Glomerular endothelial cell (primary cell): ENCODE measurements at regions not wholly inside any gene's neighbourhood (a gene's known extent, or its start where the extent isn't known, plus 50 kb on each side); places are given as distances from the start of the nearest gene placed in this dataset.
"Not testable (repeated sequence)": the region's sequence is repeated elsewhere in the genome, so short reads cannot be mapped to it uniquely, and the experiment has no call there.

ENCODE experiments used
- DNase-seq: peaks from one replicate; pipeline ENCODE4 v3.0.0-alpha.2; 2011; ENCODE audit warnings: low read depth, low spot score; ENCODE audit errors: extremely low read depth

DNA sequence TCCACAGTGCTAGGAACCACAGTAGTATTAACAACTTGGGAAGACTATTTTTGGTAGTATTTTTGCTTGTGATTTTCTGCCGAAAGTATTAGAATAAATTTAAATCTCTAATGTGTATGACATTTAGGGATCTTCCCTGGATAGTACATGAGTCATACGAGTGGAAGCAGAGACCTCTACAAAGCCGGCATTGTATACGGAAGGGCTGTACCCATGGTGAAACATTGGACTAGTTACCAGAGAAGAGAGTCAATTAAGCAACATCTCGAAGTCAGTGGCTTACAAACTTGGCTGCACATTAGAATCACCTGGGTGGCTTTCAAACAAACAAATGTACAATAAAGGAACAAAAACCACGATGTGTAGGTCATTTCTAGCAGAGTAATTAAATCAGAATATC, 1131.7 kb upstream of the LRRTM1 start:
- no peak for DNase-seq

DNA sequence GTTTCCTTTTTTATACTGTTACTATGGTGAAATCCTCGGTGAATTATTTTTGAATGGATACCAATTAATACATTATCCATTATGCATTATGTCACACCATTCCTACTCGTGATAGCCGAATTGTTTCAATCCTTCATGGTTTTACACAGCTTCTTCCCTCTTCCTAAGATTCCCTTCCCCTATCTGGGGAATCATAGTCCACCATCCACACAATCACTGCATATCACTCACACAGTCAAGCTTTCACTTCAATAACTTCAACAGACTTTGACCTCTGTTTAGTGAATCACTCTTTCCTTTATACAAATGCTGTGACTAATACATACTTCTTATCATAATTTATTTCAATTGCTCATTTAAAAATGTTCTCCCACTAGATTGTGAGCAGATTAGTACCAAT, 1108.1 kb upstream of the LRRTM1 start:
- DNase-seq: no peak

- DNase-seq: no peak
Measured at GRCh38 chr2:81403508-81403907, 1099.0 kb upstream of the LRRTM1 start.

- DNase-seq: no peak
Measured at GRCh38 chr2:81396417-81397019, 1092.0 kb upstream of the LRRTM1 start.

DNA sequence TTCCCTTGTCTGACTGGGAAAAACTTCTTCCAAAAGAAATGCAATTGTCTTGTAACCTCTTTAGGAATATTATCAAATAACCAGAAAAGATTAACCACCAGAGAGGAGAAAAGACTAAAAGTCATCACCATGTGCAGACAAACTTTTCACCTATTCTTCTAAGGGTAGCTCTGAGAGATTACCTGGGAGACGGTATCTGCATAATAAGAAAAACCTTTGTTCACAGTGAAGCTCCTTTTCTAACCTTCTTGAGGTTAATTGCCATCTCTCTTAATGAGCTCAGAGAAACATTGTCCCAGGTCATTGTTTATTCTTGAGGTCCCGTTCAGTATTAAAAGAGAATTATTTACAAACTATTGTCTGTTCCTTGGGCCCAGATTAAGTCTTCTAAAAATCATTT, 1091.2 kb upstream of the LRRTM1 start:
- no peak for DNase-seq

DNA sequence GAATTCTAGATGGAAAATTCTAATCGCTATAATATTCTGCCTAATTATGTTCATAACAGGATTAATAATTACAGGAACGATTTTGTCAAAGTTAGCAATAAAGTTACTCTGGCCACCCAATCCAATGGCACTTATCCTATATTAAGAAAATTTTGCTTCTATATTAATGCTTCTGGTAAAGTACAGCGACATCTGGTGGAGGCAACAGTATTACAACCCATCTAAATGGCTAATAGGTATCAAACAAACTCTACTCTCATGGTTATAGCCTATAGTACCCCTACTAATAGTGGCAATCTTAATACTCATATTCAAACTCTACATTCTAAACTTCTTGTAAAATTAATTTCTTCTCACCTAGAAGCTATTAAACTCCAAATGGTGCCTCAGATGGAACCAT, 1084.7 kb upstream of the LRRTM1 start:
- DNase-seq: no peak

- DNase-seq: no peak
Measured at GRCh38 chr2:81363800-81364199, 1059.2 kb upstream of the LRRTM1 start.

- DNase-seq: not testable (repeated sequence)
Measured at GRCh38 chr2:81362468-81362867, 1057.9 kb upstream of the LRRTM1 start.

- no peak for DNase-seq
Measured at GRCh38 chr2:81355436-81355835, 1050.9 kb upstream of the LRRTM1 start.

- DNase-seq: no peak
Measured at GRCh38 chr2:81334046-81334445, 1029.5 kb upstream of the LRRTM1 start.

DNA sequence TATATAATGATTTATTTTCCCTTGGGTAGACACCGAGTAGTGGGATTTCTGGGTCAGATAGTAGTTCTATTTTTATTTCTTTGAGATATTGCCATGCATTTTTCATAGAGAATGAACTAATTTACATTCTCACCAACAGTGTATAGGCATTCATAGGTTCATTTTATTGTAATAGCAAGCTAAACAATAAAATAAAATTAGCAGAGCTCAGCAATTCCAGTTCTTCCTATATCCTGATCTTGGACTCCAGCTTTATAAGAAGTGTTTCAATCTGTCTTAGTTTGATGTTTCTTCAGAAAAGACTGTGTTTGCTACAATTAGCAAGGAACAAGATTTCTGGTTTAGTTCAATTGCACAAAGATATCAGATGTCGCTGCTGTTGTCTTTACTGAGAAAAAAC, 1024.4 kb upstream of the LRRTM1 start:
- no peak for DNase-seq

DNA sequence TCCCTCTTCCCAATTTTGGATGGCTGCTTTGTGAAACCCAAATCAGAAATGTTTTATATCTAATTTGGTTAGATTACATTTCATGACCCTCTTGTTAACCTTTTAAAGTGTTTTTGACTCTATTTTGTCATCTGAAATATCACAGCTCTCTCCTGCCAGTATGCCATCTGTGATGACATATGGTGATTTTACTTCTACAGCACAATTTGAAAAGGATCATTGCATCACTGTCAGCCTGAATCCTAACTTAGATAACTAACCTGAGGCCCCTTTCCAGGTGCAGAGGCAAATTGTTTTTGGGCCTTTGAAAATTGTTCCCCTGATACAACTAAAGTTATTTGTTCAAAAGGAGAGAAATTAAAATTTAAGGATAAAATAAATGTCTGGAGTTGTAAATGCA, 1023.4 kb upstream of the LRRTM1 start:
- DNase-seq: no peak

DNA sequence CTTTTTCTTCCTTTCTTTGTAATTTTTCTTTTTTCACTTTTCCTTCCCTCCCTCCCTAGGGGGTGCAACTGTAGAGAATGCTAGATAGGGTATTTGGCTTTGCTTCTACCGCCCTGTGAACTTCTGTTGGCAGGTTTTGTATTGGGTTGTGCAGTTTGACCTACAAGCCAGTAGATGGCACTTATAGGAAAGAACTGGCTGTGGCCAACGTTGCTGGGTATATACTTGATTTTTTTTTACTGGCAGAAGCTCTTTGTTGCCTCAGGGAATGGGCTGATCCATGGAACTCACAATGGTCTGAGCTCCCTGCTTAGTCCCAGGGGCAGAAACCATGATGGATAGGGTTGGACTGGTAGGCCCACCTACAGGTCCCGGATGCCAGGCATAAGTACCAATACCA, 1019.5 kb upstream of the LRRTM1 start:
- no peak for DNase-seq

DNA sequence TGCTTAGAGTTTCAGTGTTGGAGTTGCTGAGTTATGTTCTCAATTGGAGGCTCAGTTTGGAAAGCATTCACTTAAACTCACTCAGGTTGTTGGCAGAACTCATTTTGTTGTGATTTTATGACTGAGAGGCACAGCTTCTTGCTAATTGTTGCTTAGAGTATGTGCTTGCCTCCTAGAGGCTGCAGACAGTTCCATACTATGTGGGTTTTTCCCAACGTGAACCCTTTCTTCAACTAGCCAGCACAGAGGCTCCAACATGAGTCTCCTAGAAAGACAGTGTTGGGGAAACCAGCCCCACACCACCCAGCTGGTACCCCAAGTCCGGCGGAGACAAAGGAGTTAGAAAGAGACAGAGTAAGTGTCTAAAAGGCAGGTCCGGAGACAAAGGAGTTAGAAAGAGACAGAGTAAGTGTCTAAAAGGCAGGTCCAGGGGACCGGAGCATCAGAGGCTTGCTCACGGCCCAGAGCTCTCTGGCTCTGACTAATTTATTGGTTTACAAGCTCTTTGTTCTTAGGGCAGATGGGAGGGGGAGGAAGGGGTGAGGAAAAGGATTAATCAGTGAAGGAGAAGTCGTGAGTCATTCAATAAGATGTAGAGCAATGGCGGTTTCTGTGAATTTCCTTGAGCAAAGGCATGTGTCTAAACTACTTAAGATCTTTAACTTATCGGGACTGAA, 999.7 kb upstream of the LRRTM1 start:
- DNase-seq: no peak

DNA sequence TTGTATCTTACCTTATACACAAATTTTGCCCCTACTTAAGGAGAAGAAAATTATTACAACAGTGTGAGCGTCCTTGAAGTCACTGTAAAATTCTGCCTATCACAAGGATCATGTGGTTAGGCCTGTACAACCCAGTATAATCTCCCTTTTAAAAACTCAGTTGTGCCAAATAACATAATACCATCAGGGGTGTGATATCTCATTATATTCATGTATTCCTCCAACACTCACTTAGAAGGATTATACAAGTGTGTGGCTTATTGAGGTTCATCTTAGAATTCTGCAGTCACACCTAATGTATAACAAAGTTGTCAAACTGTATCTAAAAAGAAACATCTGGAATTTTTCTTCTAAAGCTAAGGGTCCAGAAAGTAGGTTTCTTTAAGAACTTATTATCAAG, 998.8 kb upstream of the LRRTM1 start:
- DNase-seq: no peak

DNA sequence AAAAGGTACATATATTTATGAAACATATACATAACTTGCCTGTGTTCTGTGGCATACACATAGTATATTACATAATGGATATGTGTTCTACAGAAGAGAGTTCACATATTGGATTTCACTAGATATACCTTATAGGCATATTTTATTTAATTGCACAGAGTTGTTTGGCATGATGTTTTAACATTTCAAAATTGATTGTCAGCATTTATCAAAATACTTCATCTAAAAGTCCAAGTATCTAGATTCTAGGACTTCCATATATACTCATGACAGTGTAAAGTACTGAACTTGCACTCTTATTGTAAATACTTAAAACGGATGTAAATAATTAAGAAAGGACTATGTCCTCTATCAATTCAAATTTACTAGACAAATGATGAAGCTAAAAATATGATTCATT, 995.3 kb upstream of the LRRTM1 start:
- DNase-seq: no peak

DNA sequence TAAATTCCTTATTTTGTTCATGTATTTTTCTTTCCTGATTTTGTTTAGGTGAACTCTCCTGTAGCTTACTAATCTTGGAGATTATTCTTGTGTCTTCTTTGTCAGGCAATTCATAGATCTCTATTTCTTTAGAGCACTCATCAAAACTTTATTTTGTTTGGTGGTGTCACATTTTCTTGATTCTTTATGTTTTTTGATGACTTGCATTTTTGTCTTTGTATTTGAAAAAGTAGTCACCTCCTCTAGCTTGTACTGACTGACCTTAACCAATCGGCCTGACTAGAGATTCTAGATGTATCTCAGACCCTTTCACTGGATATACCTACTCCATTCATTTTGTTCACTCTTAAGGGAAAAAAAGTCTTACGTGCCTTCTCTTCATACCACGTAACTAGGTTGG, 986.3 kb upstream of the LRRTM1 start:
- no peak for DNase-seq

DNA sequence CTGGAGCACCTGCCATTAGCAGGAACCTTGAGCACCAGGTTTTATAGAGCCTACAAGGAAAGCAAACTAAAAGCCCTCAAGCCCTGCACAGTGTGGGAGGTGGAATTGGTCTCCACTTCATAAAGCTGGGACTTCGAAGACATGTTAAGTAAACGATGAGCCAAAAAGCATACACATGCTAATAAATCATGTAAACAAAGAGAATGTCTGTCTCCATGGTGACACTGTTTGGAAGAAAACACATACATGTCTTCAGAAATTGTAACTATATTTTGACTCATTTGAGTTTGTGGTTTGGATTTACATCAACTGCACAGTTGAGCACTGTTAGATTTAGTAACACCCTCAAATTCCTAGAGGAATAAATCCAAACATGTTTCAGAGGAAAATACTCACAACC, 978.5 kb upstream of the LRRTM1 start:
- no peak for DNase-seq

- DNase-seq: no peak
Measured at GRCh38 chr2:81282151-81282769, 977.7 kb upstream of the LRRTM1 start.

DNA sequence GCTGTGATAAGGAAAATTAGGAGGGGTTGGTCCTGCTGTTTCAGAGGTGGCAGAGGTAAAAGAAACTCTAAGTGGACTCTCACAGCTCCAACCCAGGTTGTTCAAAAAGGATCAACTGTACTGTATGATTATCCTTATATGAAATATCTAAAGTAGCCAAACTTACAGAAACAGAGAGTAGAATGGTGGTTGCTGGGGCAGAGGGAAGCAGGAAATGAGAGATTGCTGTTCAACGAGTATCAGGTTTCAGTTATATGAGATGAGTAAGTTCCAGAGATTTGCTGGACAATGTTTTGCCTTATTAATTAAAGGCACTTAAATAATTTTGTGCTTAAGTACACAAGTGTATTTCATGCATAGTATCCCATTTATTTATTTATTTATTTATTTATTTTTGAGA, 972.0 kb upstream of the LRRTM1 start:
- no peak for DNase-seq

GRCh38 chr2:81266106-81266505, 961.6 kb upstream of the LRRTM1 start:
- no peak for DNase-seq

GRCh38 chr2:81263989-81264388, 959.4 kb upstream of the LRRTM1 start:
- DNase-seq: no peak
